ENCODE measurements at regions not wholly inside any gene's neighbourhood (a gene's known extent, or its start where the extent isn't known, plus 50 kb on each side); places are given as distances from the start of the nearest gene placed in this dataset.

DNA sequence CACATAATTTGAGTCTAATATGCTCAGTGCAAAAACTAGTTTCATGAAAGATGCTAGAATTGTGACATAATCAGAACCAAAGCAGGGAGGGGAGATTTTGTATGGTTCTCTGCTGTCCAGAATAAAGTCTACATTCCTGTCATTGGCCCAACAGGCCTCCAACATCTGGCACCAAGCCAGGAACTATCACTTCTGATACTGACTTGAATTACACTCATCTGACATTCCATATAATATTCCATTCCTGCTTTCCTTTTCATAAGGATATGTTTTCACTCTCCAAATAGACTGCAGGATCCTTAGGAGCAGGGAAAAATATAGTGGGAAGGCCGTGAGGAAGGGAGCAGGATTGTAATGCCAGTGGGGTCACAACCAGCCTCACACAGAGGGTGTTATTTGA is 84.6 kb upstream of the BTN3A2 start:
- no peaks in the 10 kb centered on the region for H3K27me3 ChIP-seq (ENCODE audit: low read depth, low read length)
- no peak overlapping the region for H3K9ac ChIP-seq (ENCODE audit: low read length)
- H2AFZ ChIP-seq (ENCODE audit: low read depth, low read length) = no peak overlapping the region
- no peak overlapping the region for H3K4me2 ChIP-seq (ENCODE audit: low read length)
- no peaks in the 10 kb centered on the region for H3K79me2 ChIP-seq (ENCODE audit: low read length)
- H3K9me3 ChIP-seq (ENCODE audit: insufficient read depth, low read length) = no peaks in the 10 kb centered on the region; the same call in 1 of the 2 replicates
- no peaks in the 10 kb centered on the region for H3K36me3 ChIP-seq (replicated peaks; ENCODE audit: low read depth, low read length)
- no peak for TF ChIP-seq CTCF (IDR thresholded peaks at IDR 0.05; ENCODE audit: low read depth, low read length)
- no peak for TF ChIP-seq EZH2phosphoT487 (IDR thresholded peaks at IDR 0.05; ENCODE audit: low read depth)
- no peak overlapping the region for H3K4me3 ChIP-seq (ENCODE audit: low read length)
- H4K20me1 ChIP-seq (ENCODE audit: insufficient read depth, low read length) = no peaks in the 10 kb centered on the region
- H3K27ac ChIP-seq (ENCODE audit: low read length) = no peak overlapping the region
- peaks cover 6% of the 10 kb centered on the region for H3K4me1 ChIP-seq (ENCODE audit: low read length)

- peaks cover 2% of the 10 kb centered on the region for H3K36me3 ChIP-seq (replicated peaks; ENCODE audit: low read depth, low read length)
- no peaks in the 10 kb centered on the region for H4K20me1 ChIP-seq (ENCODE audit: insufficient read depth, low read length)
- TF ChIP-seq CTCF (IDR thresholded peaks at IDR 0.05; ENCODE audit: low read depth, low read length) (no peak), EZH2phosphoT487 (IDR thresholded peaks at IDR 0.05; ENCODE audit: low read depth) (no peak)
- 0 out of 2 replicates have a peak overlapping the region, but pooled peaks have one; percentile 3 for H2AFZ ChIP-seq (ENCODE audit: low read depth, low read length)
- H3K79me2 ChIP-seq (ENCODE audit: low read length) = no peaks in the 10 kb centered on the region
- H3K9ac ChIP-seq (ENCODE audit: low read length) = peak overlapping the region; percentile 91
- H3K4me1 ChIP-seq (ENCODE audit: low read length) = peaks cover 6% of the 10 kb centered on the region
- H3K27me3 ChIP-seq (ENCODE audit: low read depth, low read length) = no peaks in the 10 kb centered on the region
- H3K27ac ChIP-seq (ENCODE audit: low read length) = peak overlapping the region; percentile 97
- H3K9me3 ChIP-seq (ENCODE audit: insufficient read depth, low read length) = peaks cover 4% of the 10 kb centered on the region; the same call in 1 of the 2 replicates
- peak overlapping the region; percentile 96 for H3K4me2 ChIP-seq (ENCODE audit: low read length)
- peak overlapping the region; percentile 92 for H3K4me3 ChIP-seq (ENCODE audit: low read length)
Observed at GRCh38 chr6:26284537-26285142, 80.4 kb upstream of the BTN3A2 start.

DNA sequence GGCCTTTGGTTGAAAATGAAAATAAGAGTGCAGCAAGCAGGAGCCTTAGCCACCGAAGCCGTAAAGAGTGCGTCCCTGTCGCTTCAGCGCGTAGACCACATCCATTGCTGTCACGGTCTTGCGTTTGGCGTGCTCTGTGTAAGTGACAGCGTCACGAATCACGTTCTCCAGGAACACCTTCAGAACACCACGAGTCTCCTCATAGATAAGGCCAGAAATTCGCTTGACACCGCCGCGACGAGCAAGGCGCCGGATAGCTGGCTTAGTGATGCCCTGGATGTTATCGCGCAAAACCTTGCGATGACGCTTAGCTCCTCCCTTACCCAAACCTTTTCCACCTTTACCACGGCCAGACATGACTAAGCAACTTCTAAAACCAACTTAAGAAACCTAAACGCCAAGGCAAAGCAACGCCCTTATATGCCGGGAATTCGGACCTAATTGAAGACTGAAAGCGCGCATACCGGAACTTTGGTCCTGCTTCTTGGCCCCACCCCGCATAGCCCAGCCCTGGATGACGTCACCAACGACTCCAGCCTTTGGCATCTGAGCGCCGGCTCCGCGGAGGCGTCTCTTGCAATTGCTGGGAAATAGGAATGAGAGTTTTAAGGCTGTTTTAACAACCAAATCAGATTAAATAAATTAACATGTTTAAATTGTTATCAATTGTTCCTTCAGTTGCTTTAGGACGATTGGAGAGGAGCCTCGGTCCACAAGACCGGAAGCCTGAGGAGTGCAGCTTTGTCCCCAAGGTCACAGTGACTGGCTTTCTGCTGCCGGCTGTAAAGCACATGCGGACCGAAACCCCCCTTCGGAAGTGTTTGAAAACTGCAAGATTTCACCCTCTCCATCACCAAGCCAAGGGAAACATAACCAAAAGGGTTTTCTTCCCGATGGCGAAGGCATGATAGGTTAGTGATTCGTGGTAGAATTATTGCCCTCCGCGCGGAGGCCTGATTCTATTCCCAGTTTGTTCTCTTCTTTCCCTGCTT is 79.6 kb upstream of the BTN3A2 start:
- Histone ChIP-seq H3K4me1 (ENCODE audit: low read length) (peaks cover 6% of the 10 kb centered on the region), H3K79me2 (ENCODE audit: low read length) (no peaks in the 10 kb centered on the region), H3K36me3 (replicated peaks; ENCODE audit: low read depth, low read length) (peaks cover 2% of the 10 kb centered on the region), H3K9ac (ENCODE audit: low read length) (peak overlapping the region; percentile 91), H3K4me2 (ENCODE audit: low read length) (peak overlapping the region; percentile 96), H3K4me3 (ENCODE audit: low read length) (peak overlapping the region; percentile 92), H3K27me3 (ENCODE audit: low read depth, low read length) (no peaks in the 10 kb centered on the region), H2AFZ (ENCODE audit: low read depth, low read length) (0 out of 2 replicates have a peak overlapping the region, but pooled peaks have one; percentile 3), H3K27ac (ENCODE audit: low read length) (peak overlapping the region; percentile 97), H4K20me1 (ENCODE audit: insufficient read depth, low read length) (no peaks in the 10 kb centered on the region), H3K9me3 (ENCODE audit: insufficient read depth, low read length) (peaks cover 4% of the 10 kb centered on the region; the same call in 1 of the 2 replicates)
- TF ChIP-seq CTCF (IDR thresholded peaks at IDR 0.05; ENCODE audit: low read depth, low read length) (no peak), EZH2phosphoT487 (IDR thresholded peaks at IDR 0.05; ENCODE audit: low read depth) (no peak)
